ENCODE measurements at regions not wholly inside any gene's neighbourhood (a gene's known extent, or its start where the extent isn't known, plus 50 kb on each side); places are given as distances from the start of the nearest gene placed in this dataset.

DNA sequence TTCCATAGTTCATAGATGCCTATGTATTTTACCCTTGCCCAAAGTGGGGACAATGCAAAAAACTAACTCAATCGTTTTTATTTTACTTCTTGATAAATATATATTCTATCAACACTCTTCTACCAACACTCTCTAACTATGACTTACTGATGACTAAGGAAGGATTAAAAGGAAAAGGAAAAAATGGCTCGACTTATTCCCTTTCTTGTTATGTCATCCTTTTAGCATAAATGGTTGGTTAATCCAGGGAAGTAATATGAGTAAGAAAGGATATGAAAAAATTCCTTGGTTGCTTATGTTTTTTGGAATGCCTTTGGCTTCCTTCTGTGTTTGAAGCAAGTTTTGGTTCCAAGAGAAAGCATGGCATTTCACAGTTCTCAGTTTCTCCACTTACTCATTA is 1087.1 kb downstream of the C4orf33 start:
- Mint-ChIP-seq H3K4me1 (no peaks in the 10 kb centered on the region), H3K36me3 (no peaks in the 10 kb centered on the region), H3K27me3 (ENCODE audit: low read depth) (peaks cover 2% of the 10 kb centered on the region), H3K27ac (no peak overlapping the region), H3K4me3 (no peak overlapping the region), H3K9me3 (no peaks in the 10 kb centered on the region)
- DNase-seq (ENCODE audit: low spot score in 2 of 2, unreplicated experiment in 2 of 2) = no peak
- TF ChIP-seq, protein P1, sequence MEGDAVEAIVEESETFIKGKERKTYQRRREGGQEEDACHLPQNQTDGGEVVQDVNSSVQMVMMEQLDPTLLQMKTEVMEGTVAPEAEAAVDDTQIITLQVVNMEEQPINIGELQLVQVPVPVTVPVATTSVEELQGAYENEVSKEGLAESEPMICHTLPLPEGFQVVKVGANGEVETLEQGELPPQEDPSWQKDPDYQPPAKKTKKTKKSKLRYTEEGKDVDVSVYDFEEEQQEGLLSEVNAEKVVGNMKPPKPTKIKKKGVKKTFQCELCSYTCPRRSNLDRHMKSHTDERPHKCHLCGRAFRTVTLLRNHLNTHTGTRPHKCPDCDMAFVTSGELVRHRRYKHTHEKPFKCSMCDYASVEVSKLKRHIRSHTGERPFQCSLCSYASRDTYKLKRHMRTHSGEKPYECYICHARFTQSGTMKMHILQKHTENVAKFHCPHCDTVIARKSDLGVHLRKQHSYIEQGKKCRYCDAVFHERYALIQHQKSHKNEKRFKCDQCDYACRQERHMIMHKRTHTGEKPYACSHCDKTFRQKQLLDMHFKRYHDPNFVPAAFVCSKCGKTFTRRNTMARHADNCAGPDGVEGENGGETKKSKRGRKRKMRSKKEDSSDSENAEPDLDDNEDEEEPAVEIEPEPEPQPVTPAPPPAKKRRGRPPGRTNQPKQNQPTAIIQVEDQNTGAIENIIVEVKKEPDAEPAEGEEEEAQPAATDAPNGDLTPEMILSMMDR (IDR thresholded peaks at IDR 0.05; ENCODE audit: unreplicated experiment) = no peak

DNA sequence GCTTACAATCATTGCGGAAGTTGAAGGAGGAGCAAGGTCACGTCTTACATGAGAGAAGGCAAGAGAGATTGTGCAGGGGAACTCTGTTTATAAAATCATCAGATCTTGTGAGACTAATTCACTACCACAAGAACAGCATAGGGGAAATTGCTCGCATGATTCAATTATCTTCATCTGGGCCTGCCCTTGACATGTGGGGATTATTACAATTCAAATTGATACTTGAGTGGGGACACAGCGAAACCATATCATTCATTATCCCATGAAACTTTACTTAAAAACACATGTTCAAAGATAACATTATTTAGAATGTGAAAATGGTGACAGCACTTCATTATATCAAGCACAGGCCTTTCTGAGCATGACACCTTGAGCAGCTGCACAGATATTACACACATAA is 1087.8 kb downstream of the C4orf33 start:
- Mint-ChIP-seq H3K4me1 (no peaks in the 10 kb centered on the region), H3K27ac (no peak overlapping the region), H3K9me3 (no peaks in the 10 kb centered on the region), H3K36me3 (no peaks in the 10 kb centered on the region), H3K27me3 (ENCODE audit: low read depth) (peaks cover 2% of the 10 kb centered on the region), H3K4me3 (no peak overlapping the region)
- DNase-seq (ENCODE audit: low spot score in 2 of 2, unreplicated experiment in 2 of 2) = no peak
- TF ChIP-seq, protein P1 (IDR thresholded peaks at IDR 0.05; ENCODE audit: unreplicated experiment) = no peak

DNA sequence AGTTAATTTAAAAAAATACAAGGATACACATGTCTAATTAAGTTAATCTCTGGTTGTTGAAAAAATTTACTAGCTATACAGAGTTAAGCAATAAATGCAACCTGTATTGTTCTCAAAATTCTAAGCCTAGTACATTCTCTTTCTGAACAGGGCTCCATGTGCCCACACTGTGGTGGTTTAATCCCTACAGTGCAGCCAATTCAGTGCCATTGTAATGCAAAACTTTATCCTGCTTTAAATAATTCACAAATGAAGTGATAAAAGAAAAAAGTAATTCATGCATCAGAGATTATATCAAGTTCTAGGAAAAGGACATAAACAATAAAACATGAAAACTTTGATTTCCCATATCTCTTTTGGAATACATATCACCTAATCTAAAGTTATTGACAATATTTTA is 1089.2 kb downstream of the C4orf33 start:
- H3K36me3 Mint-ChIP-seq = no peaks in the 10 kb centered on the region
- peaks cover 2% of the 10 kb centered on the region for H3K27me3 Mint-ChIP-seq (ENCODE audit: low read depth)
- no peak overlapping the region for H3K4me3 Mint-ChIP-seq
- H3K9me3 Mint-ChIP-seq = no peaks in the 10 kb centered on the region
- no peak for DNase-seq (ENCODE audit: low spot score in 2 of 2, unreplicated experiment in 2 of 2)
- H3K4me1 Mint-ChIP-seq = no peaks in the 10 kb centered on the region
- TF ChIP-seq, protein P1 (IDR thresholded peaks at IDR 0.05; ENCODE audit: unreplicated experiment) = no peak
- no peak overlapping the region for H3K27ac Mint-ChIP-seq

DNA sequence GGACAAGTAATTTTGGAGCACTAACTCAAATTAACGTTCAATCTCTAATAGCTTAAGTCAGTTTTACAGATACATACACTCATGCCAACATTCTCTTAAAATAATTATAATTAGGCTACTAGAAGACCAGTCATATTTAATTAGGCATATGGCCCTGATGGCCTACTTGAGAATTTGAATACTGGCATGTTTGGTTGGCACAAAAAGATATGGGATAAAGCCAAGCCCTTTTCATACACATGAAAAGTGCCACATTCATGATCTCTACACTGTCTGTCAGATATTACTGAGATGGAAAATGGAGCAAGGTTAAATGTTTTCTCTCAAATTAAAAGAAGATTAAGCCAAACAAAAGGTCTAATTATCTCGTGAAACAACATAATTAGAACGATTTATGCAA is 1091.0 kb downstream of the C4orf33 start:
- H3K27ac Mint-ChIP-seq = no peak overlapping the region
- H3K4me3 Mint-ChIP-seq = no peak overlapping the region
- H3K36me3 Mint-ChIP-seq = no peaks in the 10 kb centered on the region
- H3K4me1 Mint-ChIP-seq = no peaks in the 10 kb centered on the region
- DNase-seq (ENCODE audit: low spot score in 2 of 2, unreplicated experiment in 2 of 2) = no peak
- TF ChIP-seq, protein P1 (IDR thresholded peaks at IDR 0.05; ENCODE audit: unreplicated experiment) = no peak
- no peaks in the 10 kb centered on the region for H3K27me3 Mint-ChIP-seq (ENCODE audit: low read depth)
- H3K9me3 Mint-ChIP-seq = peaks cover 7% of the 10 kb centered on the region

DNA sequence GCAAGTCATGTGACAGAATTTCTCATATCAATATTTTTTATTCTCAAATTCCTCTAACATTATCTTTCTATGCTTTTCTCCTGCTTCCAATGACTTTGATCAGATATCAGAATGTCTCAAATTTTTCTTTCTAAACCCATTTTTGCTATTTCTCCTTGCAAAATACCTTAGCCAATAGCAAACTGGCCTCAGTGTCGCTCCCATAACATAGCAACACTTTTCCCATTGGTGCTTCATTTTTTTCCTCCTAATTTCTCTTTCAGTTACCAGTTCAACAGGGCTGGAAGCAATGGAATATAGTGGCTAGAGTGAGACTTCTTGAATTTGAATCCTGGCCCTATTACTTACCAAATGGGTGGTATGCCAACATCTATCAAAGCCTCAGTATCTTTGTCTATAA is 1091.6 kb downstream of the C4orf33 start:
- H3K27ac Mint-ChIP-seq = no peak overlapping the region
- H3K9me3 Mint-ChIP-seq = peaks cover 12% of the 10 kb centered on the region
- no peak for DNase-seq (ENCODE audit: low spot score in 2 of 2, unreplicated experiment in 2 of 2)
- H3K36me3 Mint-ChIP-seq = no peaks in the 10 kb centered on the region
- TF ChIP-seq, protein P1 (IDR thresholded peaks at IDR 0.05; ENCODE audit: unreplicated experiment) = no peak
- H3K4me1 Mint-ChIP-seq = no peaks in the 10 kb centered on the region
- no peak overlapping the region for H3K4me3 Mint-ChIP-seq
- no peaks in the 10 kb centered on the region for H3K27me3 Mint-ChIP-seq (ENCODE audit: low read depth)

DNA sequence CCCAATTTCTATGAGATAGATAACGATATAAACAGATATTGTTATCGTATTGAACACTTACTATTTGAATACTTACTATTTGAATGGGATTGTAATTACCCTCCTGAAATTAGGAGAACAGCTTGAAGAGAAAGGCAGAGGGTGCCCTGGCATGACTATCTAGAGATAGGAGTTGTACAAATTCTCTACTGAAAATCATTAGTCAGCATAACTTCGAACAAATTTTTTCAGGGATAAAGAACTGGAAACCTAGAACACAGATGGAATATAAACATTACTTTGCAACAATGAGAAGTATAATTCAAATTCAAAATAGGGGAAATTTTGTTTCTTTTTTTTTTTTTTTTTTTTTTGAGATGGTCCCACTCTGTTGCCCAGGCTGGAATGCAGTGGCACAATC is 1096.8 kb downstream of the C4orf33 start:
- Mint-ChIP-seq H3K36me3 (no peaks in the 10 kb centered on the region), H3K4me3 (no peak overlapping the region), H3K27ac (no peak overlapping the region), H3K4me1 (no peaks in the 10 kb centered on the region), H3K9me3 (peaks cover 12% of the 10 kb centered on the region), H3K27me3 (ENCODE audit: low read depth) (no peaks in the 10 kb centered on the region)
- no peak for DNase-seq (ENCODE audit: low spot score in 2 of 2, unreplicated experiment in 2 of 2)
- TF ChIP-seq, protein P1 (IDR thresholded peaks at IDR 0.05; ENCODE audit: unreplicated experiment) = no peak
